Astrocyte (in vitro differentiated cells and primary cell): ENCODE measurements at regions not wholly inside any gene's neighbourhood (a gene's known extent, or its start where the extent isn't known, plus 50 kb on each side); places are given as distances from the start of the nearest gene placed in this dataset.

Source experiments
- DNase-seq: peaks from one replicate; pipeline ENCODE4 v3.0.0-alpha.2; 2010; ENCODE audit warnings: low read depth
- FAIRE-seq: peaks from 2 replicates; lab custom pipeline; 2011; peaks lifted over from hg19 to GRCh38; lab: Jason Lieb, UNC
- H2AFZ ChIP-seq: 2 replicates; pipeline ENCODE4 v1.6.0; 2012; ENCODE audit warnings: low read depth, low read length, inconsistent platforms
- H3K27ac ChIP-seq: 2 replicates; pipeline ENCODE4 v1.5.1; 2011; ENCODE audit warnings: low read depth, low read length, inconsistent platforms
- H3K27me3 ChIP-seq: 2 replicates; pipeline ENCODE4 v1.6.0; 2011; ENCODE audit warnings: low read length, inconsistent platforms; ENCODE audit not compliant: insufficient read depth
- H3K36me3 ChIP-seq: 2 replicates; pipeline ENCODE4 v1.5.1; 2011; ENCODE audit warnings: low read length, inconsistent platforms; ENCODE audit not compliant: insufficient read depth
- H3K4me1 ChIP-seq: 2 replicates; pipeline ENCODE4 v1.5.1; 2011; ENCODE audit warnings: low read length, inconsistent platforms; ENCODE audit not compliant: insufficient read depth
- H3K4me2 ChIP-seq: 2 replicates; pipeline ENCODE4 v1.6.0; 2012; ENCODE audit warnings: low read length, inconsistent platforms
- H3K4me3 ChIP-seq: 2 replicates; pipeline ENCODE4 v1.5.1; 2011; ENCODE audit warnings: low read depth, mild to moderate bottlenecking, low read length, inconsistent platforms; ENCODE audit not compliant: insufficient read depth
- H3K79me2 ChIP-seq: 2 replicates; pipeline ENCODE4 v1.6.0; 2012; ENCODE audit warnings: mild to moderate bottlenecking, low read length, inconsistent platforms; ENCODE audit not compliant: insufficient read depth
- H3K9ac ChIP-seq: 2 replicates; pipeline ENCODE4 v1.6.0; 2012; ENCODE audit warnings: mild to moderate bottlenecking, low read length, inconsistent platforms
- H3K9me3 ChIP-seq: 2 replicates; pipeline ENCODE4 v1.5.1; 2012; ENCODE audit warnings: low read depth, mild to moderate bottlenecking, low read length, inconsistent platforms; ENCODE audit not compliant: insufficient read depth
- H4K20me1 ChIP-seq: 2 replicates; pipeline ENCODE4 v1.6.0; 2012; ENCODE audit warnings: low read length, inconsistent platforms; ENCODE audit not compliant: insufficient read depth
- H3K27ac Mint-ChIP-seq: one replicate; pipeline ENCODE4 v1.8.0; 2021; ENCODE audit warnings: mild to moderate bottlenecking, mixed read lengths; ENCODE audit not compliant: unreplicated experiment
- H3K27me3 Mint-ChIP-seq: one replicate; pipeline ENCODE4 v1.8.0; 2021; ENCODE audit warnings: low read depth, mixed read lengths; ENCODE audit not compliant: unreplicated experiment
- H3K36me3 Mint-ChIP-seq: one replicate; pipeline ENCODE4 v1.8.0; 2021; ENCODE audit warnings: low read depth, mixed read lengths; ENCODE audit not compliant: unreplicated experiment
- H3K4me1 Mint-ChIP-seq: one replicate; pipeline ENCODE4 v1.8.0; 2021; ENCODE audit warnings: low read depth, mixed read lengths; ENCODE audit not compliant: unreplicated experiment
- H3K4me3 Mint-ChIP-seq: one replicate; pipeline ENCODE4 v1.8.0; 2021; ENCODE audit warnings: mild to moderate bottlenecking, moderate library complexity, mixed read lengths; ENCODE audit not compliant: unreplicated experiment
- H3K9me3 Mint-ChIP-seq: one replicate; pipeline ENCODE4 v1.8.0; 2021; ENCODE audit warnings: mild to moderate bottlenecking, mixed read lengths; ENCODE audit not compliant: unreplicated experiment
- CTCF ChIP-seq: IDR thresholded peaks from 2 replicates; pipeline ENCODE4 v1.5.1; 2011; ENCODE audit warnings: low read depth, mild to moderate bottlenecking, inconsistent platforms, low read length, moderate library complexity; ENCODE audit not compliant: insufficient read depth
- EZH2 ChIP-seq: IDR thresholded peaks from 2 replicates; pipeline ENCODE4 v1.6.1; 2012; ENCODE audit warnings: mild to moderate bottlenecking, low read length, inconsistent platforms; ENCODE audit not compliant: insufficient read depth

- TF ChIP-seq CTCF (no peak), EZH2 (no peak)
- DNase-seq (no peak), FAIRE-seq (no peak)
- no peaks in the 10 kb centered on the region for H3K36me3 ChIP-seq
- peak overlapping the region; percentile 3 for H3K9ac ChIP-seq
- no peaks in the 10 kb centered on the region for H3K9me3 ChIP-seq
- Mint-ChIP-seq H3K27me3 (peaks cover 48% of the 10 kb centered on the region), H3K27ac (no peak overlapping the region), H3K9me3 (no peaks in the 10 kb centered on the region), H3K4me3 (peak overlapping the region; percentile 81), H3K36me3 (no peaks in the 10 kb centered on the region), H3K4me1 (peaks cover 2% of the 10 kb centered on the region)
- peak overlapping the region; percentile 50 for H3K4me3 ChIP-seq
- H3K27ac ChIP-seq: no peak overlapping the region
- H2AFZ ChIP-seq: peak overlapping the region; percentile 77
- no peaks in the 10 kb centered on the region for H3K79me2 ChIP-seq
- H3K27me3 ChIP-seq: peaks cover 39% of the 10 kb centered on the region
- peaks cover 6% of the 10 kb centered on the region for H3K4me1 ChIP-seq
- no peaks in the 10 kb centered on the region for H4K20me1 ChIP-seq
- H3K4me2 ChIP-seq: peak overlapping the region; percentile 95
Observed at GRCh38 chr3:24830230-24831152, 335.8 kb upstream of the THRB start.

GRCh38 chr3:24831221-24831620, 336.6 kb upstream of the THRB start:
- H3K36me3 Mint-ChIP-seq: no peaks in the 10 kb centered on the region
- peaks cover 39% of the 10 kb centered on the region for H3K27me3 ChIP-seq
- no peak overlapping the region for H3K27ac ChIP-seq
- H3K4me1 Mint-ChIP-seq: peaks cover 2% of the 10 kb centered on the region
- H3K36me3 ChIP-seq: no peaks in the 10 kb centered on the region
- no peaks in the 10 kb centered on the region for H3K9me3 Mint-ChIP-seq
- no peaks in the 10 kb centered on the region for H4K20me1 ChIP-seq
- no peak overlapping the region for H3K4me3 ChIP-seq
- H3K27me3 Mint-ChIP-seq: peaks cover 49% of the 10 kb centered on the region
- no peaks in the 10 kb centered on the region for H3K79me2 ChIP-seq
- H3K9ac ChIP-seq: no peak overlapping the region
- no peak overlapping the region for H2AFZ ChIP-seq
- H3K4me3 Mint-ChIP-seq: no peak overlapping the region
- no peak overlapping the region for H3K27ac Mint-ChIP-seq
- H3K4me2 ChIP-seq: no peak overlapping the region
- no peak for FAIRE-seq
- TF ChIP-seq CTCF: no peak
- no peak for TF ChIP-seq EZH2
- DNase-seq: no peak
- no peaks in the 10 kb centered on the region for H3K9me3 ChIP-seq
- H3K4me1 ChIP-seq: peaks cover 6% of the 10 kb centered on the region

- Histone ChIP-seq H3K27ac (no peak overlapping the region), H3K4me1 (peaks cover 6% of the 10 kb centered on the region), H3K9me3 (no peaks in the 10 kb centered on the region), H3K4me2 (no peak overlapping the region), H3K9ac (no peak overlapping the region), H3K4me3 (no peak overlapping the region), H3K36me3 (no peaks in the 10 kb centered on the region), H3K79me2 (no peaks in the 10 kb centered on the region), H3K27me3 (peaks cover 29% of the 10 kb centered on the region), H2AFZ (no peak overlapping the region), H4K20me1 (no peaks in the 10 kb centered on the region)
- peaks cover 2% of the 10 kb centered on the region for H3K4me1 Mint-ChIP-seq
- H3K4me3 Mint-ChIP-seq: no peak overlapping the region
- FAIRE-seq (no peak), DNase-seq (no peak)
- H3K27ac Mint-ChIP-seq: no peak overlapping the region
- TF ChIP-seq CTCF (no peak), EZH2 (no peak)
- H3K9me3 Mint-ChIP-seq: no peaks in the 10 kb centered on the region
- no peaks in the 10 kb centered on the region for H3K36me3 Mint-ChIP-seq
- H3K27me3 Mint-ChIP-seq: peaks cover 34% of the 10 kb centered on the region
Observed at GRCh38 chr3:24832891-24833290, 338.2 kb upstream of the THRB start.
